Muscle layer of colon (tissue), 2 donors: ENCODE measurements at regions not wholly inside any gene's neighbourhood (a gene's known extent, or its start where the extent isn't known, plus 50 kb on each side); places are given as distances from the start of the nearest gene placed in this dataset.

Experiments used
- H3K27ac ChIP-seq: one replicate; pipeline ENCODE4 v1.7.0; 2013; ENCODE audit warnings: low read depth, mild to moderate bottlenecking, low read length, moderate library complexity
- H3K27me3 ChIP-seq, 2 donors: one replicate each; pipeline ENCODE4 v1.7.0; 2013; ENCODE audit warnings: low read length in 2 of 2, mild to moderate bottlenecking in 2 of 2; ENCODE audit not compliant: insufficient read depth in 2 of 2, control insufficient read depth in 1 of 2
- H3K36me3 ChIP-seq: one replicate; pipeline ENCODE4 v1.7.0; 2013; ENCODE audit warnings: mild to moderate bottlenecking, low read length; ENCODE audit not compliant: insufficient read depth
- H3K4me1 ChIP-seq: one replicate; pipeline ENCODE4 v1.7.0; 2013; ENCODE audit warnings: mild to moderate bottlenecking, low read length; ENCODE audit not compliant: insufficient read depth
- H3K4me3 ChIP-seq, 2 donors: one replicate each; pipeline ENCODE4 v1.7.0; 2013; ENCODE audit warnings: low read length in 2 of 2, low read depth in 1 of 2, mild to moderate bottlenecking in 1 of 2, moderate library complexity in 1 of 2
- H3K9ac ChIP-seq: one replicate; pipeline ENCODE4 v1.7.0; 2013; ENCODE audit warnings: low read length
- H3K9me3 ChIP-seq: one replicate; pipeline ENCODE4 v1.7.0; 2013; ENCODE audit warnings: mild to moderate bottlenecking, low read length
- donor health status: abdominal sarcoma.
- donor health status: Adenocarcinoma of cecum.

DNA sequence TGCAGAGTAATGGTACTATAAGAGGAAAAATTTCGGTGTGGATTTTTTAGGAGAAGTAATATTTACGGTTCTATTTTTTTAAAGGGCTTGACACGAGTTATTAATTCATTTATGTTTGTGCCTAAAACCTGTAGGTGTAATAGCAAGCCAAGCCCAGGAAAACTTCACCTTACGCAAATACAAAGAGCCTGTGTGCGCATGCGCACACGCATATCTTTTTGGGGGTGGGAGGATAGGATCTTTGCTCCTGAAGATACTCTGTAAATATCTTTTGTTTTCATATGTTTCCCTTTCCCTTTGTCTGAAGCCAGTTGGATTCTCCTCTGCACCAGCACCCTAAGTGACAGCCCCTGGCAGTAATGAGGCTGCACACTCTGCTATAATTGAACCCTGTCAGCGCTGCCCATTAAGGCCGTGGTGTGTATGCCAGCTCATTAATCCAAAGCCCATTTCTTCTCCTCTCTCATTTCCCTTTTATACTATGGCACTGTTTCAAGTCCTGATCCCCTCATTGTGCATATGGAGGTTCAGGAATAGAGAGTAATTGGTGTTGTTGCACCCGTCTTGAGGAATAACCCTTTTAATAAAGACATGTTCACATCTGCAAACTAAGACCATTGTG, 327.2 kb upstream of the E2F7 start:
- no peak overlapping the region for H3K9ac ChIP-seq
- H3K4me1 ChIP-seq = no peaks in the 10 kb centered on the region
- H3K36me3 ChIP-seq = no peaks in the 10 kb centered on the region
- no peaks in the 10 kb centered on the region for H3K9me3 ChIP-seq
- no peaks in the 10 kb centered on the region for H3K27me3 ChIP-seq
- H3K4me3 ChIP-seq = no peak overlapping the region
- H3K27ac ChIP-seq = no peak overlapping the region

DNA sequence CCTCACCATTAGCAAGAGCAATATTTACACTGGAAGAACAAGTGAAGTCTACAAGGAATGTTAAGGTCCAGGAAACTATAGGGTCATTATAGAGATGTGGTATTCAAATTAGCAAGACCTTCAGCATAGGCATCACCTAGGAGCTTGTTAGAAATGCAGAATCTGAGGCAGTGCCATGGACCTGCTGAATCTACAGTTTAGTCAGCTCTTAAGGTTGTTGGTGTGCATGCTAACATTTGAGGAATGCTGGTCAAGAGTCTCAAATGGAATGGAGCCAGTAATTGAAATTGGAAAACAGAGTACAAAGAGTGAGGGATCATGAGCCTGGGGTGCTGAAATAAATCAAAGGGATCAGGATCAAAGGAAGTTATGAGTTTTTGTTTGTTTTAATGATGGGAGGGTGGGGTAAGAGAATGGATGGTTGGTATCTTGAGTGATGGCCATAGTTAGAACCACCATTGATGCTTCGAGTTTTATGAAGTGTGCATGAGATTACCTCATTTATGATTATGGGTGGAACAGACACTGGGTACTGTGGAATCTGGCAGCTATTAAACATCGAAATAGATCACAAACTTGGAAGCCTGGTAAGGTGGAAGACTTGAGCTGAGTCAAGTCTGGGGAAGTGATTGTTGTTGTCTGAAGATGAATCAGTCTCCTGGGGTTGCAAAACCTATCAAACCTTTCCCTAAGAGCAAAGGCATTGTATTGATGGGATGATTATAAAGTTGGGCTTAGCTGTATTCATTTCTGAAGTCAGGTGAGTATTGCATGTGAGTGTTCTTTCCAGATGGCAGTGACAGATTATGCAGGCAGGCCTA, 323.3 kb upstream of the E2F7 start:
- no peaks in the 10 kb centered on the region for H3K36me3 ChIP-seq
- no peak overlapping the region for H3K4me3 ChIP-seq
- H3K27me3 ChIP-seq = no peaks in the 10 kb centered on the region
- H3K4me1 ChIP-seq = no peaks in the 10 kb centered on the region
- H3K9me3 ChIP-seq = no peaks in the 10 kb centered on the region
- H3K27ac ChIP-seq = no peak overlapping the region
- H3K9ac ChIP-seq = no peak overlapping the region

GRCh38 chr12:77387671-77388070, 322.3 kb upstream of the E2F7 start:
- no peak overlapping the region for H3K4me3 ChIP-seq
- H3K27me3 ChIP-seq = no peaks in the 10 kb centered on the region
- no peaks in the 10 kb centered on the region for H3K36me3 ChIP-seq
- no peaks in the 10 kb centered on the region for H3K4me1 ChIP-seq
- H3K27ac ChIP-seq = no peak overlapping the region
- H3K9ac ChIP-seq = no peak overlapping the region
- no peaks in the 10 kb centered on the region for H3K9me3 ChIP-seq

DNA sequence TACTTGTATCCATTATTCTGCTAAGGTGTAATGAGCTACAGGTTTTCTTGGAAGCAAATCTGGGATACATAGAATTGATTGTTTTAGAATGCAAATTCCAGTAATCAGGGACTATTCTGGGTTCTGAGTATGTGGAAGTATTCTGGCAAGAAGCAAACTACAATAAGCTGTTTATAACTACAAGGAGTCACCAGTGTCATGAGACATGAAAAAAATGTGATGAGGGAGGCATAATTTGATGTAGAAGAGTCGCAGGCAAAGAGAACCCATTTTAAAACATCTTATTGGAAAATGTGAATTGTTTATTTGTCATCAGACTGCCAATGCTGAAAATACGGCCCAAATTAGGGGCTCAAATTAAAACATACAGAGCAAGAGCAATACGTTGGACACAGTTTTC, 321.8 kb upstream of the E2F7 start:
- H3K27me3 ChIP-seq = no peaks in the 10 kb centered on the region
- H3K4me3 ChIP-seq = no peak overlapping the region
- H3K36me3 ChIP-seq = no peaks in the 10 kb centered on the region
- H3K4me1 ChIP-seq = no peaks in the 10 kb centered on the region
- no peaks in the 10 kb centered on the region for H3K9me3 ChIP-seq
- H3K27ac ChIP-seq = no peak overlapping the region
- no peak overlapping the region for H3K9ac ChIP-seq

DNA sequence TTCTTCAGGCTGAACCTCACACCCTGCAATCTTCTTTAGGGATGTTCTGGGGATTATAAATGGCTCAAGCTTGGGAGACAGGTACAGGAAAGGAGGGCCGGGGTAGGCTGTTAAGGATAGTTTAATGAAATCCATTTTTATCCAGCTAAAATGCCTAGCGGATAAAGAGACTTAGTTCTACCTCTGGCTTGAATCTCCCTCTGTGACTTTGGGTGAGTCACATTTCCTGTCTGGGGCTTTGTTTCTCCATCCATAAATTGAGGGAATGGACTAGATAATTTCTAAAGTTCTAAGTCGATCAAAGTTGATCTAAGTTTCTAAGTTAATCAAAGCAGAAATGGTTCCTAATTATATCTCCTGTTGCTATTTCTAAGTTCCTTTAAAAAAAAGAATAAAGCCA, 319.6 kb upstream of the E2F7 start:
- Histone ChIP-seq H3K9me3 (no peaks in the 10 kb centered on the region), H3K36me3 (no peaks in the 10 kb centered on the region), H3K4me1 (no peaks in the 10 kb centered on the region), H3K9ac (no peak overlapping the region), H3K4me3 (no peak overlapping the region), H3K27ac (no peak overlapping the region), H3K27me3 (no peaks in the 10 kb centered on the region)

DNA sequence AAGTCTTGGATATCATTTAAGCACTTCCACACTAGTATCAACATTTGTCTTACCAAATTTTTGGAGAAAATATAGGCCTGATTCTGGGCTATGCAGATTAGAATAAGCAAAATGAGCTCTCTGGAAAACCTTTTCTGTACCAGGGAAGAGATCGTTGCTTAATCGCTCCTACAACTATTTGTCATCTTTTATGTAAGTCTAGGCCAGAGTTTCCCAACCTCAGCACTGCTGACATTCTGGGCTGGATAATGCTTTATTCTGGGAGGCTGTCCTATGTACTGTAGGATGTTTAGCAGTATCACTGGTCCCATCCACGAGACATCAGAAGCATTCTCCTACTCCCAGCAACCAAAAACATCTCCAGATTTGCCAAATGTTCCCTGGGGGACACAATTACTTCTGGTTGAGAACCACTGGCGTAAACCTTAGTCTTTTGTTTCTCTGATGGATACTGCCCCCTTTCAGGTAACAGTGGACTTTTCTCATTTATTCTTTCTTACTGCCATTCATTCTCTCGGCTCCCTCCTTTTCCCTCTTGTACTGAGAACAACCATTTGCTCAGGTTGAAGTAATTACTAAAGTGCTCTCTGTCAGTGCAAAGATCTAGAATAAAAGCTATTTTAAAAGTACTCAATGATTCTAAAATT, 316.9 kb upstream of the E2F7 start:
- H3K9me3 ChIP-seq = no peaks in the 10 kb centered on the region
- H3K27me3 ChIP-seq = no peaks in the 10 kb centered on the region
- H3K4me1 ChIP-seq = no peaks in the 10 kb centered on the region
- no peak overlapping the region for H3K27ac ChIP-seq
- no peaks in the 10 kb centered on the region for H3K36me3 ChIP-seq
- no peak overlapping the region for H3K4me3 ChIP-seq
- no peak overlapping the region for H3K9ac ChIP-seq

- Histone ChIP-seq H3K4me1 (no peaks in the 10 kb centered on the region), H3K27me3 (no peaks in the 10 kb centered on the region), H3K9me3 (no peaks in the 10 kb centered on the region), H3K27ac (no peak overlapping the region), H3K36me3 (no peaks in the 10 kb centered on the region), H3K4me3 (no peak overlapping the region), H3K9ac (no peak overlapping the region)
Measured at GRCh38 chr12:77377622-77378021, 312.3 kb upstream of the E2F7 start.

DNA sequence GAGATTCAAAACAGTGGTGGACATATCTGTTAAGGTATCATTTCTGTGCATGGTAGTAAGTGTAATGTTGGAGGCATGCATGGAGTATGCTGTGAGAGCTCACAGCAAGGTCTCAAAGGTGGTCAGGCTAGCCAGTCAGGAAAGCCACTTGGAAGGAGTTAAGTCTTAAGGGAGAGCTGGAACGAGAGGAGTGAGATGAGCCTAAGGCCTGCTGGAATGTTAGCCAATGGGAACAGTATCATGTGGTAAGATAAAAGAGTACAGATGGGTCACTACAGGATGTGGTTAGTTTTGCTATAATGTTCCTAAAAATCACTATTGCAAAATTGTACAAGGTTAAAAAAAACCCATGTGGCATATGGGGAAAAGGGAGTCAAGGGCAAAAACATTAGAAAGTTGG, 311.7 kb upstream of the E2F7 start:
- H3K9me3 ChIP-seq = no peaks in the 10 kb centered on the region
- H3K27me3 ChIP-seq = no peaks in the 10 kb centered on the region
- H3K27ac ChIP-seq = no peak overlapping the region
- no peaks in the 10 kb centered on the region for H3K36me3 ChIP-seq
- no peak overlapping the region for H3K4me3 ChIP-seq
- H3K9ac ChIP-seq = no peak overlapping the region
- H3K4me1 ChIP-seq = no peaks in the 10 kb centered on the region

DNA sequence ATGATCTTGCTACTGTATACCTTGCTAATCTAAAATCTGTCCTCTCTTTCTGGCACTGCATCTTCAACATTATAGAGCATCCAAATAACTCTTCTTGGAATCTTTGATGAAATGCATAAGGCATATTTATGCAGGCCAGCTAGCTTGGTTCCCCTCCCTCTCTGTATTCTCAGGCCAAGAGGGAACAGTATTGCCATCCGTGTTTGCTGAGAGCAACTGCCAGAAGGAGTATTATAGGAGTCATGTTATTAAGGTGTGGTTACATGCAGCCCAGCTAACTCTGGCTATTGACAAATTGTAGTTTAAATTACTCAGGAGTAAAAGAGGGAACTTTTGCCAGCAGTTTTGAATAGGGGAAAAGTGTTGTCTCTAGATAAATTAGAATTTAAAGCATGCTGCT, 309.3 kb upstream of the E2F7 start:
- Histone ChIP-seq H3K27me3 (no peaks in the 10 kb centered on the region), H3K9me3 (no peaks in the 10 kb centered on the region), H3K27ac (no peak overlapping the region), H3K36me3 (no peaks in the 10 kb centered on the region), H3K4me3 (no peak overlapping the region), H3K4me1 (no peaks in the 10 kb centered on the region), H3K9ac (no peak overlapping the region)

- Histone ChIP-seq H3K9me3 (no peaks in the 10 kb centered on the region), H3K27ac (no peak overlapping the region), H3K9ac (no peak overlapping the region), H3K36me3 (no peaks in the 10 kb centered on the region), H3K27me3 (no peaks in the 10 kb centered on the region), H3K4me1 (no peaks in the 10 kb centered on the region), H3K4me3 (no peak overlapping the region)
Measured at GRCh38 chr12:77372494-77372893, 307.1 kb upstream of the E2F7 start.

DNA sequence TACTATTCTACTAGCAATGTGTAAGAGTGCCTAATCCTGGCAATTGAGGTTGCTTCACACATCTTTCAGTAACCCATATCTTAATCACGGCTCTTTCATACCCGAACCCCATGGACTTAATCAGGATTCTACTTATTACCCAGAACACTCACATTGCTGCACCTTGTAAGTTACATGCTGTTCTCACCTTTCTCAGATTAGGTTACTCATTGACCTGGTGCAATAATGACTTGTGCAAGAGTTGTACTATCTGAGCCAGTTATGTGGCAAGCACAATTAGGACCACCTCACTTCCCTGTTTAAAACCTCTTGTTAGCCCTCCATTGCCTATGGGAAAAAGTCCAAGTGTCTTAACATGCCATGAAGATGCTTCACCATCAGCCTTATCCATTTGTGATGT, 306.7 kb upstream of the E2F7 start:
- H3K9me3 ChIP-seq = no peaks in the 10 kb centered on the region
- H3K4me3 ChIP-seq = no peak overlapping the region
- no peak overlapping the region for H3K9ac ChIP-seq
- no peak overlapping the region for H3K27ac ChIP-seq
- no peaks in the 10 kb centered on the region for H3K36me3 ChIP-seq
- no peaks in the 10 kb centered on the region for H3K27me3 ChIP-seq
- no peaks in the 10 kb centered on the region for H3K4me1 ChIP-seq
